Mesenchymal stem cell (in vitro differentiated cells and primary cell): ENCODE measurements at regions not wholly inside any gene's neighbourhood (a gene's known extent, or its start where the extent isn't known, plus 50 kb on each side); places are given as distances from the start of the nearest gene placed in this dataset.
A peak's percentile ranks its signal among the peaks of the same experiment; 100 is the strongest.

Experiments used
- DNase-seq: peaks from one replicate; pipeline ENCODE4 v3.0.0-alpha.2; 2013
- H2AFZ ChIP-seq: one replicate; pipeline ENCODE4 v1.6.1; 2013; ENCODE audit warnings: low read depth, mild to moderate bottlenecking, control low read depth, inconsistent platforms, low read length, moderate library complexity
- H2AK5ac ChIP-seq: 2 replicates; pipeline ENCODE4 v1.6.1; 2013; ENCODE audit warnings: low read length, moderate library complexity, mild to moderate bottlenecking, inconsistent platforms; ENCODE audit not compliant: severe bottlenecking
- H2BK120ac ChIP-seq: one replicate; pipeline ENCODE4 v1.6.1; 2013; ENCODE audit warnings: low read depth, mild to moderate bottlenecking, inconsistent platforms, low read length, moderate library complexity
- H2BK12ac ChIP-seq, 2 experiments: one replicate each; pipeline ENCODE4 v1.6.1; 2013; ENCODE audit warnings: inconsistent platforms in 2 of 2, low read length in 2 of 2, mild to moderate bottlenecking in 2 of 2, moderate library complexity in 2 of 2, control low read depth in 1 of 2
- H2BK15ac ChIP-seq: one replicate; pipeline ENCODE4 v1.6.1; 2013; ENCODE audit warnings: mild to moderate bottlenecking, low read depth, inconsistent platforms; ENCODE audit not compliant: poor library complexity, severe bottlenecking
- H2BK5ac ChIP-seq: 2 replicates; pipeline ENCODE4 v1.6.1; 2013; ENCODE audit warnings: low read depth, mild to moderate bottlenecking, low read length, control low read depth, inconsistent platforms; ENCODE audit not compliant: poor library complexity, severe bottlenecking
- H3K14ac ChIP-seq, 2 experiments: one replicate each; pipeline ENCODE4 v1.6.1; 2013; ENCODE audit warnings: inconsistent platforms in 2 of 2, low read length in 2 of 2, control low read depth in 1 of 2, mild to moderate bottlenecking in 1 of 2, moderate library complexity in 1 of 2
- H3K18ac ChIP-seq, 2 experiments: one replicate each; pipeline ENCODE4 v1.6.1; 2013; ENCODE audit warnings: inconsistent platforms in 2 of 2, low read length in 2 of 2, control low read depth in 1 of 2, low read depth in 1 of 2, mild to moderate bottlenecking in 1 of 2
- H3K23ac ChIP-seq, 2 experiments: one replicate each; pipeline ENCODE4 v1.6.1; 2013; ENCODE audit warnings: inconsistent platforms in 2 of 2, low read length in 2 of 2, mild to moderate bottlenecking in 2 of 2, moderate library complexity in 2 of 2, control low read depth in 1 of 2
- H3K27ac ChIP-seq: 2 replicates; pipeline ENCODE4 v1.5.1; 2013; ENCODE audit warnings: mild to moderate bottlenecking, moderate library complexity, low read length, control low read depth, inconsistent platforms; ENCODE audit not compliant: poor library complexity, severe bottlenecking
- H3K27me3 ChIP-seq, 2 experiments: 2 replicates each; pipeline versions ENCODE4 v1.6.1 to v1.7.0; 2013; ENCODE audit warnings: low read length in 2 of 2, mild to moderate bottlenecking in 2 of 2, moderate library complexity in 2 of 2, control low read depth in 1 of 2, inconsistent platforms in 1 of 2; ENCODE audit not compliant: control insufficient read depth in 1 of 2, insufficient read depth in 1 of 2
- H3K36me3 ChIP-seq, 2 experiments: 2 replicates each; pipeline versions ENCODE4 v1.6.1 to v1.7.0; 2013; ENCODE audit warnings: low read length in 2 of 2, control low read depth in 1 of 2, inconsistent platforms in 1 of 2, low read depth in 1 of 2, mild to moderate bottlenecking in 1 of 2; ENCODE audit not compliant: insufficient read depth in 2 of 2, control insufficient read depth in 1 of 2
- H3K4ac ChIP-seq, 2 experiments: one replicate each; pipeline ENCODE4 v1.6.1; 2013; ENCODE audit warnings: inconsistent platforms in 2 of 2, low read length in 2 of 2, mild to moderate bottlenecking in 2 of 2, moderate library complexity in 2 of 2, control low read depth in 1 of 2, low read depth in 1 of 2
- H3K4me1 ChIP-seq: 2 replicates; pipeline ENCODE4 v1.6.1; 2013; ENCODE audit warnings: low read depth, low read length, control low read depth; ENCODE audit not compliant: control insufficient read depth, insufficient read depth
- H3K4me2 ChIP-seq: 2 replicates; pipeline ENCODE4 v1.6.1; 2013; ENCODE audit warnings: low read length, mild to moderate bottlenecking, inconsistent platforms; ENCODE audit not compliant: poor library complexity, severe bottlenecking
- H3K4me3 ChIP-seq, 2 experiments: 2 replicates each; pipeline versions ENCODE4 v1.5.1 to v1.7.0; 2013; ENCODE audit warnings: low read length in 2 of 2, mild to moderate bottlenecking in 2 of 2, control low read depth in 1 of 2, low read depth in 1 of 2; ENCODE audit not compliant: insufficient read depth in 1 of 2
- H3K79me1 ChIP-seq: replicated peaks from 2 replicates; pipeline ENCODE4 v1.6.1; 2013; ENCODE audit warnings: mild to moderate bottlenecking, control low read depth, low read length, inconsistent platforms; ENCODE audit not compliant: poor library complexity, severe bottlenecking
- H3K9ac ChIP-seq: 2 replicates; pipeline ENCODE4 v1.7.0; 2013; ENCODE audit warnings: mild to moderate bottlenecking, low read length, moderate library complexity
- H3K9me3 ChIP-seq: 2 replicates; pipeline ENCODE4 v1.7.0; 2013; ENCODE audit warnings: mild to moderate bottlenecking, low read length; ENCODE audit not compliant: control insufficient read depth
- H4K8ac ChIP-seq: one replicate; pipeline ENCODE4 v1.6.1; 2013; ENCODE audit warnings: inconsistent platforms, mild to moderate bottlenecking, low read length, moderate library complexity
- H4K91ac ChIP-seq: one replicate; pipeline ENCODE4 v1.6.1; 2013; ENCODE audit warnings: mild to moderate bottlenecking, low read length, inconsistent platforms
- WGBS: methylation state at CpG from one replicate; pipeline ENCODE4 v1.1.7; 2013; ENCODE audit warnings: mixed read lengths; 5-methylcytosine and 5-hydroxymethylcytosine counted together

GRCh38 chr2:52238782-52239181 is 1206.8 kb upstream of the NRXN1 start:
- Histone ChIP-seq H2BK120ac (no peak overlapping the region), H3K4me1 (no peaks in the 10 kb centered on the region), H4K8ac (no peak overlapping the region), H2BK12ac (no peak overlapping the region), H3K18ac (no peak overlapping the region), H3K4me3 (no peak overlapping the region), H4K91ac (no peak overlapping the region), H3K23ac (no peak overlapping the region), H3K4me2 (no peak overlapping the region), H3K27me3 (no peaks in the 10 kb centered on the region), H3K9me3 (peaks cover 7% of the 10 kb centered on the region), H2AFZ (no peak overlapping the region), H3K27ac (no peak overlapping the region), H3K4ac (no peak overlapping the region), H3K36me3 (no peaks in the 10 kb centered on the region), H3K79me1 (no peaks in the 10 kb centered on the region), H3K14ac (peak overlapping the region in 1 of 2 experiments; percentile 71), H2BK5ac (no peak overlapping the region), H2AK5ac (no peak overlapping the region), H3K9ac (no peak overlapping the region), H2BK15ac (no peak overlapping the region)
- DNase-seq = no peak
- 100% methylated on average over 1 of the region's 1 CpG for WGBS

GRCh38 chr2:52222128-52222527 is 1190.2 kb upstream of the NRXN1 start:
- H3K36me3 ChIP-seq = no peaks in the 10 kb centered on the region
- H2AK5ac ChIP-seq = no peak overlapping the region
- H2AFZ ChIP-seq = no peak overlapping the region
- H3K27me3 ChIP-seq = no peaks in the 10 kb centered on the region
- no peak overlapping the region for H3K9ac ChIP-seq
- no peaks in the 10 kb centered on the region for H3K79me1 ChIP-seq
- peak; percentile 56 for DNase-seq
- no peak overlapping the region for H3K4me2 ChIP-seq
- H3K27ac ChIP-seq = no peak overlapping the region
- no peak overlapping the region for H4K91ac ChIP-seq
- H3K18ac ChIP-seq = no peak overlapping the region
- no peaks in the 10 kb centered on the region for H3K4me1 ChIP-seq
- H3K4ac ChIP-seq = no peak overlapping the region
- H2BK12ac ChIP-seq = no peak overlapping the region
- no peak overlapping the region for H2BK15ac ChIP-seq
- H2BK5ac ChIP-seq = no peak overlapping the region
- no peak overlapping the region for H3K4me3 ChIP-seq
- H2BK120ac ChIP-seq = no peak overlapping the region
- H3K9me3 ChIP-seq = no peaks in the 10 kb centered on the region
- no peak overlapping the region for H3K14ac ChIP-seq
- no peak overlapping the region for H4K8ac ChIP-seq
- WGBS = no CpG with 5 or more reads among the region's 2 CpGs
- H3K23ac ChIP-seq = no peak overlapping the region

- H4K91ac ChIP-seq = no peak overlapping the region
- no peak overlapping the region for H2BK12ac ChIP-seq
- H3K4ac ChIP-seq = no peak overlapping the region
- no peak overlapping the region for H2AFZ ChIP-seq
- no peak for DNase-seq
- no peak overlapping the region for H3K23ac ChIP-seq
- no peak overlapping the region for H3K4me2 ChIP-seq
- no peak overlapping the region for H3K4me3 ChIP-seq
- H2AK5ac ChIP-seq = no peak overlapping the region
- 100% methylated on average over 1 of the region's 2 CpGs for WGBS
- H3K4me1 ChIP-seq = no peaks in the 10 kb centered on the region
- H3K9ac ChIP-seq = no peak overlapping the region
- H3K36me3 ChIP-seq = no peaks in the 10 kb centered on the region
- no peak overlapping the region for H3K14ac ChIP-seq
- H2BK5ac ChIP-seq = no peak overlapping the region
- no peak overlapping the region for H4K8ac ChIP-seq
- H3K27ac ChIP-seq = no peak overlapping the region
- H3K27me3 ChIP-seq = no peaks in the 10 kb centered on the region
- H3K79me1 ChIP-seq = no peaks in the 10 kb centered on the region
- no peak overlapping the region for H3K18ac ChIP-seq
- H2BK120ac ChIP-seq = no peak overlapping the region
- H2BK15ac ChIP-seq = no peak overlapping the region
- H3K9me3 ChIP-seq = no peaks in the 10 kb centered on the region
Observed at GRCh38 chr2:52220393-52220792, 1188.5 kb upstream of the NRXN1 start.

- Histone ChIP-seq H2BK15ac (no peak overlapping the region), H3K14ac (no peak overlapping the region), H3K79me1 (no peaks in the 10 kb centered on the region), H3K27ac (no peak overlapping the region), H4K8ac (no peak overlapping the region), H3K9me3 (no peaks in the 10 kb centered on the region), H3K4me3 (no peak overlapping the region), H2BK5ac (no peak overlapping the region), H2AK5ac (no peak overlapping the region), H3K18ac (no peak overlapping the region), H3K4ac (no peak overlapping the region), H3K23ac (no peak overlapping the region), H3K4me2 (no peak overlapping the region), H3K27me3 (no peaks in the 10 kb centered on the region), H3K4me1 (no peaks in the 10 kb centered on the region), H3K9ac (no peak overlapping the region), H4K91ac (no peak overlapping the region), H3K36me3 (no peaks in the 10 kb centered on the region), H2BK120ac (no peak overlapping the region), H2BK12ac (no peak overlapping the region), H2AFZ (no peak overlapping the region)
- no peak for DNase-seq
- WGBS = 71% methylated on average over 1 of the region's 2 CpGs
Observed at GRCh38 chr2:52210611-52211010, 1178.7 kb upstream of the NRXN1 start.
